ENCODE measurements at regions not wholly inside any gene's neighbourhood (a gene's known extent, or its start where the extent isn't known, plus 50 kb on each side); places are given as distances from the start of the nearest gene placed in this dataset.

- Histone ChIP-seq H3K27ac (ENCODE audit: low read length) (no peak overlapping the region), H3K79me2 (ENCODE audit: low read length) (no peaks in the 10 kb centered on the region), H2AFZ (ENCODE audit: low read length) (no peak overlapping the region), H3K9me2 (replicated peaks; ENCODE audit: insufficient read depth, low read length) (no peaks in the 10 kb centered on the region), H3K4me3 (ENCODE audit: low read length) (no peak overlapping the region), H3K9ac (ENCODE audit: low read length) (no peak overlapping the region), H3K36me3 (replicated peaks; ENCODE audit: insufficient read depth, low read length) (no peaks in the 10 kb centered on the region), H3K9me3 (replicated peaks; ENCODE audit: insufficient read depth, low read length) (no peaks in the 10 kb centered on the region), H3F3A (ENCODE audit: insufficient read depth, low read length) (no peaks in the 10 kb centered on the region), H3K4me2 (ENCODE audit: low read depth, low read length) (no peak overlapping the region), H3K4me1 (ENCODE audit: low read length) (no peaks in the 10 kb centered on the region), H3K27me3 (replicated peaks; ENCODE audit: insufficient read depth, low read length) (no peaks in the 10 kb centered on the region), H4K20me1 (ENCODE audit: insufficient read depth, low read length) (no peaks in the 10 kb centered on the region)
- DNase-seq, result no peak
- no peak for TF ChIP-seq EZH2 (optimal IDR thresholded peaks at IDR 0.05; ENCODE audit: low read depth, low read length)
Observed at GRCh38 chr16:63302811-63303210, 1266.6 kb upstream of the CDH8 start.

GRCh38 chr16:63301349-63301748, 1265.1 kb upstream of the CDH8 start:
- no peaks in the 10 kb centered on the region for H4K20me1 ChIP-seq (ENCODE audit: insufficient read depth, low read length)
- no peaks in the 10 kb centered on the region for H3F3A ChIP-seq (ENCODE audit: insufficient read depth, low read length)
- no peak for DNase-seq
- H3K27ac ChIP-seq (ENCODE audit: low read length), result no peak overlapping the region
- TF ChIP-seq EZH2 (optimal IDR thresholded peaks at IDR 0.05; ENCODE audit: low read depth, low read length) (no peak), EZH2phosphoT487 (IDR thresholded peaks at IDR 0.05; ENCODE audit: low read length) (no peak)
- TF ChIP-seq, protein P1, sequence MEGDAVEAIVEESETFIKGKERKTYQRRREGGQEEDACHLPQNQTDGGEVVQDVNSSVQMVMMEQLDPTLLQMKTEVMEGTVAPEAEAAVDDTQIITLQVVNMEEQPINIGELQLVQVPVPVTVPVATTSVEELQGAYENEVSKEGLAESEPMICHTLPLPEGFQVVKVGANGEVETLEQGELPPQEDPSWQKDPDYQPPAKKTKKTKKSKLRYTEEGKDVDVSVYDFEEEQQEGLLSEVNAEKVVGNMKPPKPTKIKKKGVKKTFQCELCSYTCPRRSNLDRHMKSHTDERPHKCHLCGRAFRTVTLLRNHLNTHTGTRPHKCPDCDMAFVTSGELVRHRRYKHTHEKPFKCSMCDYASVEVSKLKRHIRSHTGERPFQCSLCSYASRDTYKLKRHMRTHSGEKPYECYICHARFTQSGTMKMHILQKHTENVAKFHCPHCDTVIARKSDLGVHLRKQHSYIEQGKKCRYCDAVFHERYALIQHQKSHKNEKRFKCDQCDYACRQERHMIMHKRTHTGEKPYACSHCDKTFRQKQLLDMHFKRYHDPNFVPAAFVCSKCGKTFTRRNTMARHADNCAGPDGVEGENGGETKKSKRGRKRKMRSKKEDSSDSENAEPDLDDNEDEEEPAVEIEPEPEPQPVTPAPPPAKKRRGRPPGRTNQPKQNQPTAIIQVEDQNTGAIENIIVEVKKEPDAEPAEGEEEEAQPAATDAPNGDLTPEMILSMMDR (IDR thresholded peaks at IDR 0.05; ENCODE audit: low read length), result no peak
- H3K36me3 ChIP-seq (replicated peaks; ENCODE audit: insufficient read depth, low read length), result no peaks in the 10 kb centered on the region
- H3K79me2 ChIP-seq (ENCODE audit: low read length), result no peaks in the 10 kb centered on the region
- H3K9me2 ChIP-seq (replicated peaks; ENCODE audit: insufficient read depth, low read length), result no peaks in the 10 kb centered on the region
- H2AFZ ChIP-seq (ENCODE audit: low read length), result no peak overlapping the region
- no peak overlapping the region for H3K4me2 ChIP-seq (ENCODE audit: low read depth, low read length)
- H3K4me1 ChIP-seq (ENCODE audit: low read length), result no peaks in the 10 kb centered on the region
- no peaks in the 10 kb centered on the region for H3K27me3 ChIP-seq (replicated peaks; ENCODE audit: insufficient read depth, low read length)
- no peaks in the 10 kb centered on the region for H3K9me3 ChIP-seq (replicated peaks; ENCODE audit: insufficient read depth, low read length)
- H3K9ac ChIP-seq (ENCODE audit: low read length), result no peak overlapping the region
- H3K4me3 ChIP-seq (ENCODE audit: low read length), result no peak overlapping the region

DNA sequence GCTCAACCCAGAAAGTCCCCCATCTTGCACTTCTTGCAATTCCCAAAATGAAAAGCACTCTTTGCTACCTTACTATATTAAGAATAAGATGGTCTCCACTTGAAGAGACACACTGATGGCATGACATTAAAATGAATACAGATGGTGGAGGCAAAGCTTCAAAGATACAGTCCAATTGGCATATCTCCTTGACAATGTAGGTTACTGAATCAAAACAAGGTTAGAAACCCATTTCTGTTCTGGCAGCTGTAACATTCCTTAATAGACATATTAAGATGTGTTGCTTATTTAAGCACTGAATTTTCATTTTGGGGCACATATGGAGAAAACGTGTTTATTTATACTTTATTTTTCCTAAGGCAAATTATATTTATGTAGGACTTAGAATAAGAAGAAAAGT, 1262.8 kb upstream of the CDH8 start:
- H3F3A ChIP-seq (ENCODE audit: insufficient read depth, low read length), result no peaks in the 10 kb centered on the region
- no peak overlapping the region for H3K4me2 ChIP-seq (ENCODE audit: low read depth, low read length)
- H3K36me3 ChIP-seq (replicated peaks; ENCODE audit: insufficient read depth, low read length), result no peaks in the 10 kb centered on the region
- H3K4me3 ChIP-seq (ENCODE audit: low read length), result no peak overlapping the region
- no peaks in the 10 kb centered on the region for H3K9me3 ChIP-seq (replicated peaks; ENCODE audit: insufficient read depth, low read length)
- H3K9ac ChIP-seq (ENCODE audit: low read length), result no peak overlapping the region
- no peak for DNase-seq
- no peaks in the 10 kb centered on the region for H3K27me3 ChIP-seq (replicated peaks; ENCODE audit: insufficient read depth, low read length)
- no peaks in the 10 kb centered on the region for H4K20me1 ChIP-seq (ENCODE audit: insufficient read depth, low read length)
- TF ChIP-seq EZH2phosphoT487 (IDR thresholded peaks at IDR 0.05; ENCODE audit: low read length), result no peak
- TF ChIP-seq EZH2 (optimal IDR thresholded peaks at IDR 0.05; ENCODE audit: low read depth, low read length), result no peak
- TF ChIP-seq, protein P1 (IDR thresholded peaks at IDR 0.05; ENCODE audit: low read length), result no peak
- no peak overlapping the region for H3K27ac ChIP-seq (ENCODE audit: low read length)
- H3K4me1 ChIP-seq (ENCODE audit: low read length), result no peaks in the 10 kb centered on the region
- no peak overlapping the region for H2AFZ ChIP-seq (ENCODE audit: low read length)
- H3K79me2 ChIP-seq (ENCODE audit: low read length), result no peaks in the 10 kb centered on the region
- no peaks in the 10 kb centered on the region for H3K9me2 ChIP-seq (replicated peaks; ENCODE audit: insufficient read depth, low read length)

DNA sequence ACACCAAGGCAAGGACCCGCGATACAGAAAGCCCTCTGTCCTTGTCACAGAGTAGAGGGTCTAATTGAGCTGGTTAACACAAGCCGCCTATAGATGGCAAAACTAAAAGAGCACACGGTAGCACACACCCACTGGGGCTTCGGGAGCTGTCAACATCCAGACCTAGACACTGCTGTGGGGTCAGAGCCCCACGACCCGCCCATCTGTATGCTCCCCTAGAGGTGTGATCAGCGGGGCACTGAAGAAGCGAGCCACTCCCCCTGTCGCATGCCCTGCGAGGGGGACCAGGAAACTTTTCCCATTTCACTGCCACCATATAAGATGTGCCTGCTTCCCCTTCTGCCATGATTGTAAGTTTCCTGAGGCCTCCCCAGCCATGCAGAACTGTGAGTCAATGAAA, 1255.8 kb upstream of the CDH8 start:
- Histone ChIP-seq H3K4me3 (ENCODE audit: low read length) (no peak overlapping the region), H2AFZ (ENCODE audit: low read length) (no peak overlapping the region), H3F3A (ENCODE audit: insufficient read depth, low read length) (no peaks in the 10 kb centered on the region), H3K27me3 (replicated peaks; ENCODE audit: insufficient read depth, low read length) (no peaks in the 10 kb centered on the region), H4K20me1 (ENCODE audit: insufficient read depth, low read length) (no peaks in the 10 kb centered on the region), H3K4me2 (ENCODE audit: low read depth, low read length) (no peak overlapping the region), H3K79me2 (ENCODE audit: low read length) (no peaks in the 10 kb centered on the region), H3K9ac (ENCODE audit: low read length) (no peak overlapping the region), H3K9me2 (replicated peaks; ENCODE audit: insufficient read depth, low read length) (no peaks in the 10 kb centered on the region), H3K4me1 (ENCODE audit: low read length) (no peaks in the 10 kb centered on the region), H3K9me3 (replicated peaks; ENCODE audit: insufficient read depth, low read length) (no peaks in the 10 kb centered on the region), H3K36me3 (replicated peaks; ENCODE audit: insufficient read depth, low read length) (no peaks in the 10 kb centered on the region), H3K27ac (ENCODE audit: low read length) (no peak overlapping the region)
- TF ChIP-seq EZH2 (optimal IDR thresholded peaks at IDR 0.05; ENCODE audit: low read depth, low read length) (no peak), EZH2phosphoT487 (IDR thresholded peaks at IDR 0.05; ENCODE audit: low read length) (no peak)
- TF ChIP-seq, protein P1 (IDR thresholded peaks at IDR 0.05; ENCODE audit: low read length), result no peak
- DNase-seq, result no peak
